CD4-positive, alpha-beta T cell treated with Interleukin-15 for 4 hours (primary cell): ENCODE measurements at regions not wholly inside any gene's neighbourhood (a gene's known extent, or its start where the extent isn't known, plus 50 kb on each side); places are given as distances from the start of the nearest gene placed in this dataset.

Experiments
- DNase-seq: peaks from one replicate; pipeline ENCODE4 v3.0.0-alpha.2; 2020; ENCODE audit warnings: low spot score

DNA sequence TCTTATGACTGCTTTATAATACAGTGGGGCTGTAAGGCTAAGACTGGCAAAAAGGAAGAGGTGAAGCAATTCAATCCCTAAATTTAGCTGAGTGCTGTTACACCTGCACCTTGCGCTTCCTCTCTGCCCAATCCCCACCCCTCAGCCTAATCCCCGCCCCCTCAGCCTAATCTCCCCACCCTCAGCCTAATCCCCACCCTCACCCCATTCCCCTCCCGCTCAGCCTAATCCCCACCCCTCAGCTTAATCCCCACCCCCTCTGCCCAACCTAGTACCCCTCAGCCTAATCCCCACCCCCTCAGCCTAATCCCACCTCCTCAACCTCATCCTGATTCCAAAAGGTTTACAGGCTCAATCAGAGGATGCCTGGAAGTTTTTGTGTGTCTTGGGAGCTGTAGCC is 155.5 kb downstream of the PMP22 start:
- no peak for DNase-seq

DNA sequence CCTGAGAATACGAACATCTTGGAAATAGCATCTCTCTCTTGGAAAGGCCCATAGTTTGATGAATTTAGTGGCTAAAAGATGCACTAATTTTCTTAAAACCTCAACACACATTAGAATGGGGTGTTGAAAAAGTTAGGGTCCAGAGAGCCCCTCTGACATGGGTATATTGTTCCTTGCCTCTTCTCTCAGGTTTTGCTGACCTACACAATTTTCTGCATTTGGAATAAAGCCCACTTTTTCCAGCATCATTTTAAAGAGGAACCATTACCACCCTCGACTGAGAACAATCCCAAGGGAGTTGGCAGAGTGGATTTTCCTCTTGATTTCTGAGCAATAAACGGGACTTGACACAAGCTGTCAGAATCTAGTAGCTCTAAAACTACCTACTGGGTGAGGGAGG is 156.1 kb downstream of the PMP22 start:
- no peak for DNase-seq

GRCh38 chr17:15106540-15106939 is 158.6 kb downstream of the PMP22 start:
- DNase-seq: no peak

- no peak for DNase-seq
Measured at GRCh38 chr17:15103785-15104184, 161.3 kb downstream of the PMP22 start.

DNA sequence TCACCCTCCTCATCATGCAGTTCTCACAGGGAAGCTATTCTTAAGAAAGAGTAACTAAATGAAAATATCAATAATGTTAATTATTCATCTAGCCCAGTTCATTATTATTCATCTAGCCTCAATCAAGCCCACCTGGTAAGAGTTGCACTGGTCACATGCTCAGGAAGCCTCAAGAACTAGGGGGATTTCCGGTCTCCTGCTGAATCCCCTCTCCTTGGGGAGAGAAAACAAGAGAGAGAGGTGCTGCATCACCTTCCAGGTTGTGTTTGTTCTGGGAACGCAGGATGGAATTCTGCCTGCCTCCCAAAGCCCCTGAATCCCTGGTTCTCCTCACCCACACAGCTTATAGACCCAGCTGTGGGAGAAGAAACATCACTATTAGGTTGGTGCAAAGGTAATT is 164.0 kb downstream of the PMP22 start:
- no peak for DNase-seq

DNA sequence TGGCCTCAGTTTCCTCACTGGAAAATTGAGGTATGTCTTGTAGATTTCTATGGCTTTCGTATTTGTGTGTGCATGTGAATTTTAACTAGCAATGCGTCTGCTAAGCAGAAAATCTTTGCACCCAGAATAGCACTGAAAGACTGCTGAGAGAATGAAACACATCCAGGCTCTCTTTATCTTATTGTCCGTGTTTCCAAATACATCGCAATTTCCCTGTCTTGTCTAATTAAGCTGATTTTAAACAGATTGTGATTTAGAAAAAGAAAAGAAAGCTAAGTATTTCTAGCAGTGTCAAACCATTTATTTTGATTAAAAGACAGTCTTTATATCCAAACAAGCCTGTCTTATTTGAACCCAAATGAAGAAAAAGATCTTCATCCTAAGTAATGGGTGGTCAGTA is 168.6 kb downstream of the PMP22 start:
- DNase-seq: no peak

DNA sequence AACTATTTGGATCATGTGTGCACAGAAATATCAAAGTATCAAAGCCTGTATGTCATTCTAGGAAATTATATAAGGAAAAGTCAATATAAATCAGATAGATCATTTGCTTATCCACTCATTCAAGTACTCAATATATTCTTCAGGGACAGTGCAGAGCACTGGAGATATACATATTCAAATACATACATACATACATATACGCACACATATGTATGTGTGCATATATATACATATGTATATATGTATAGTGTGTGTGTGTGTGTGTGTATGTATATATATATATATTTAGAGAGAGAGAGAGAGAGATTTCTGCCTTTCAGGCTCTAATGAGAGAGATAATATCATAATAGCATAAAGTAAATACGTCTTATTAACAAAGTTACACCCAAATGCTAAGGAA is 169.2 kb downstream of the PMP22 start:
- DNase-seq: no peak

- DNase-seq: no peak
Measured at GRCh38 chr17:15092762-15093161, 172.4 kb downstream of the PMP22 start.

GRCh38 chr17:15092261-15092660 is 172.9 kb downstream of the PMP22 start:
- no peak for DNase-seq

DNA sequence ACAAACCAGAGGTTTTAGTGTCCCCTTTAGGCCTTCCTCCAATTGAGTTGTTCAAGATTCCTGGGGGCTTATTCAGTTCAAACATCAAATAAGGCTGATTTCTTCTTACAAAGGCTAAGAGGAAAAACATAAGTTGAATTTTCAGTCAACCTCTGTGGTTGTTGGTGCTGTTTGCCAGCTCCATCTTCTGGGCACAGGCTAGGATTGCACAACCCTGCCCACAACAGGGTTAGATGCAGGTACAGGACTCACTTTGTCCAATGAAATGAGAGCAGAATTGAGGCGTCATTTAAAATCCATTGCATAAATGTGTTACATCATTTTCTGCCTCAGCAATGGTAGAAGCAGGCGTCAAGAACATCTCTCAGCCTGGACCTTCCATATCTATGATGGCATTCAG is 173.3 kb downstream of the PMP22 start:
- DNase-seq: no peak

GRCh38 chr17:15090533-15090932 is 174.6 kb downstream of the PMP22 start:
- no peak for DNase-seq

- DNase-seq: no peak
Measured at GRCh38 chr17:15087946-15088345, 177.2 kb downstream of the PMP22 start.

DNA sequence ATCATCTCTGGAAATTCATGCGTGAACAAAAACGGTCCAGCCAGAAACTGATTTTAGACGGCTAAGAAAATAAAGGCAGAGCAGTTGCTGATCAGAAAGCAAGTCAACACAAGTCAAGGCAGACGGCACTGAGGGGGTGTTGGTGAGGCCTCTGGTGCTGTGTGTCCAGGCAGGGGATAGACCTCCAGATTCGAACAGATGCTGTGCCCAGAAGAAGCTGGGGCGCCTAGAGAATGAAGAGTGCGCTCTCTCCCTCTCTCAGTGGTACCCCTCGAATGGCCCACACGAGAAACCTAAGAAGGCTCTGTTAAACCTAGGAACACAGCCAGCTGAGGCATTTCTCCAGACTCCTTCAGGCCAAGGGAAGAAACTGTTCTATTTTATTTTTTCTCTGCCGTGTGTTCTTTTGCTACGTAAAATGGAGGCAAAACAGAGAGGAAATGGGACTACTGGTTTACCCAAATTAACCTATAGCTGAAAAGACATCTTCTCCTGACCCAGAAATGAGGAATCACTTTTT is 178.3 kb downstream of the PMP22 start:
- DNase-seq: no peak

- DNase-seq: no peak
Measured at GRCh38 chr17:15085890-15086677, 179.0 kb downstream of the PMP22 start.

GRCh38 chr17:15083225-15083624 is 181.9 kb downstream of the PMP22 start:
- no peak for DNase-seq

DNA sequence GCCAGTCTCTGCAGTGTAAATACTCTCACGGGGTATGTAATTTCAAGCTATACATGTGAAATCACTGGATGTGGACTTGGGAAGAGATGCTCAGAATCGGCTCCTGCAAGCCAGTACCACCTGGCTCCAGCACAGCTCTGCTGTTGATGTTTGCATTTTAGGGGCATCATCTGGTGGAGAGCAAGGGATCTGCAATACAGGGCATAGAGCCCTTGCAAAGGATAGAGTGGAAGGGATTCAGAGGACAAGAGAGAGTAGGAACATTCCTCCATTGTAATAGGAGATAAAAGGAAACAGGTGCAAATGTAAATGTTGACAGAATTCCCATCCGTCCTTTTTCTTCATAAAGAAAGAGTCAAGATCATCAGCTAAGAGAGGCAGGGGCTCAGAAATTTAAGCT is 184.1 kb downstream of the PMP22 start:
- no peak for DNase-seq

DNA sequence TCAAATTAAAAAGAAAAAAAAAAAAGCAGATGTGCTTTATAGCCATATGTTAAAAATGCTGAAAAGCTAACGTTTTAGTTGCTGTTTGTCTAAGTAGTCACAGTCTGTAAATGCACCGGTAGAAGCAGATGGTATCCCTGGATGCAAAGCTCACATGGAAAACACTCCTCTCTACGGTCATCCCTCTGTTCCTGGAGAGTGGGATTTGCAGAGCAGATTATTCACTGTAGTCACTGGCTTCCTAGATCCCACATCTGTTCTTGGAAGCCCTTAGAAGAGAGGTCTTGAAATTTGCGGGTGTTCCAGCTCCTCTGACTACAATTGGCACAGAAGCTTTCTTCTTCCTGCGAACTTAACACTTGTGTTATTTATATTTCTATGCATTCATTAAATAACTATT is 186.6 kb downstream of the PMP22 start:
- no peak for DNase-seq

GRCh38 chr17:15076991-15077663 is 188.0 kb downstream of the PMP22 start:
- no peak for DNase-seq

DNA sequence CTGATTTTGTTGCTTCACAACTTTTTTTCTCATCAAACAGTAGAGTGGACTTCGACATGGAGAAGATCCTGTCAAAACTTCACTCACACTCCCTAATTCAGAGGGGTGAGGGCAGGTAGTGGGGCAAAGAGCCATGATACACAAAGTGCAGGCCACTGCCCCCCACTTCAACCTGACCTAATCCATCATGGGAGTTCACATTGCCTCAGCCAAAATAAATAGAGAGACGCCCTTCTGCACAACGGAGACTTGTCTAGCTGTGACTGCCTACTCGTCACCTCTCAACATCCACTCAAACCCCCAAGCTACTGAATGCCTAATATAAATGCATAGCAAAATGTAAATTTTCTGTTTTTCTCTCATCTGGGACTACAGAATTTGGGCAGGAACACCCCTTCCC is 213.2 kb downstream of the PMP22 start:
- no peak for DNase-seq

- DNase-seq: no peak
Measured at GRCh38 chr17:15049795-15050160, 215.3 kb downstream of the PMP22 start.

- DNase-seq: no peak
Measured at GRCh38 chr17:15048933-15049794, 216.0 kb downstream of the PMP22 start.

DNA sequence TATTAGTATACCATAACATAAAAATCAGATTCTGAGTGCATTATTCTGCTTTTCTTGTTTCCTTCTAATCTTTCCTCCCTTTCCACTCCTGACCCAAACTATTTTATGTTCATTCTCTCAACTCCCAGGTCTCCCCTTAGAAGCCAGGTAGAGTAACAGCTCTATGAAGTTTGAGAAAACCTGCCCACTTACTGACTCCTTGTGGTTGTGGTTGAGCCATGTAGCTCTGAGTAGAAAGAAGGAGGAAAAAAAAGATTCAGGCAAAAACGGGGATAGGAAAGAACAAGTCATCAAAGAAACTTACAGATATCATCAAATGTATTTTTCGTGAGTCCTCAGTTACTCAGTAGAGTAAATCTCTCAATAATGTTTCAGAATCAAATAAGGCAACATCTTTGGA is 216.7 kb downstream of the PMP22 start:
- no peak for DNase-seq

- DNase-seq: no peak
Measured at GRCh38 chr17:15042311-15042710, 222.8 kb downstream of the PMP22 start.
